NCI-H748 (cell line): ENCODE measurements at regions not wholly inside any gene's neighbourhood (a gene's known extent, or its start where the extent isn't known, plus 50 kb on each side); places are given as distances from the start of the nearest gene placed in this dataset.

ENCODE experiments used
- DNase-seq: peaks from one replicate; lab custom pipeline; 2025; ENCODE audit not compliant: unreplicated experiment; lab: John Stamatoyannopoulos, UW

DNA sequence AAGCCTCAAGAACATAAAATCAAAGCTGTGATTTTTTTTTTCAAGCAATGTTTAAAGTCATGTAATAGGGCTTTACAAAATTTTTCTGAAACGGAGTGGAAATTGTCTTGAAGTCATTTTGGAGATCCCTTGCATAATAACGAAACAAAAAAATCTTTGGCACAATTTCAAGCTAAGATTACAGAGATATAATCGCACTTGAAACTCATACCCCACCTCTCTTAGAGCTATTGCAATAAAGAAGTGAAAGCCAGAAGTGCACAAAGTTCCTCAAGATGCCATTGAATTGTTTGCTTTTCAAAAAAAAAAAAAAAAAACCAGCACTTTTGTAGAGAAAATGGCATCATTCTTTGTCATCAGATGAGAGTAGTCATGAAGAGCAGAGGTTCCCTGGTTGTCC lies 152.3 kb downstream of the PAX3 start:
- no peak for DNase-seq

DNA sequence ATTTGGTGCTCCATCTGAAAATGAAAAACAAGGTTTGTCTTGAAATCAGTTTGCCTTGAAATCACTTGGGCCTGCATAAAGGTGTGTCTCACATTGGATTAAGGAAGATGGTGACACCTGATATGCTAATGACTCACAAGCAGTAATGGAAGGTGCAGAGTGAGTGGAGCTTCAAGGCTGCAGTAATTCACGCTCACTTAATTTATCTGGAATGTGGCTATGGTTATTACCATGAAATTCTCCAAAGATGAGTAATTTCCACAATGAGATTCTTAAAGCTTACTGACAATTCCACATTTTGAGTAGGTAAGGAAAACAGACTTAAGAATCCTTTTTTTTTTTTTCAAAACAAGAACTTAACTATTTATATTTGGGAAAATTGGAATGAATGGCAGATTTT lies 156.8 kb downstream of the PAX3 start:
- DNase-seq: no peak

DNA sequence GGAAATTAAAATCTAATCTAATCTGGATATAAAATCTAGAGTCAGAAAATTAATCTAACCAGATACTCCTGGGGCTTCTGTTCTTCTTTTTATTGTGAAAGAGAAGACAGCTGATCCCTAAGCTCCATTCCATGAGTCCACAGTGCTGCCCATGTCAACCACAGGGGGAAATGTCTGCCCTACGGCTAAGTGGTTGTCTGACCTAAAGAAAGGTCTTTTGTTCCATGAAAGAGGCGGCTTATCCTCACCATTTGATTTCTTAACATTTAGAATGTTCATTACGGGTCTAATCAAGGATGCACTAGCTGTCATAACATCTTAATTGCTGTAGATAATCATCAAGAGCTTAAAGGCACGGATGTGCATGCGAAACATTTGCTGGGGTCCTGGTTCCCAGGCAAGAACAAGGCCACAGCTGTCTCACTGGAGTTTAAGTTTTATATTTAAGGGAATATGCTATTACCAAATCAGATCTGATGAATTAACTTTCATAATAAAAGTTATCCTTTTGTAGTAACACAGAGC lies 162.6 kb downstream of the PAX3 start:
- no peak for DNase-seq

DNA sequence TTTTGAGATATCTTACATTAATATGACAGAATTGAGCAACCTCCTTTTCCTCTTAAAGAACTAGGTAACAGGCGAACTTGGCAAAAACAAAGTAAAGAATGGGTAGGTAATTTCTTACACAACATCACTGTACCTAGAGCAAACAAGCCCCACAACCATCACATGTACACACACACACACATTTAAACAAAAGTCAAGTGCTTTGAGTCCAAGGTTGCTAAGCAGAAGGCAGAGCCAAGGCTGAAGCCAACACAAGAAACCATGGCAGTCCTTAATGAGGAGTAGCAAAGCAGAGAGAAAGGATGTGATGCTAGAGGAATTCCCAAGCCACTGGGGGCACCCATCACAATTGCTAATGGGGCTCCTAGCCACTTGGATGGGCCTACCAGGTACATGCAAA lies 164.1 kb downstream of the PAX3 start:
- DNase-seq: no peak

DNA sequence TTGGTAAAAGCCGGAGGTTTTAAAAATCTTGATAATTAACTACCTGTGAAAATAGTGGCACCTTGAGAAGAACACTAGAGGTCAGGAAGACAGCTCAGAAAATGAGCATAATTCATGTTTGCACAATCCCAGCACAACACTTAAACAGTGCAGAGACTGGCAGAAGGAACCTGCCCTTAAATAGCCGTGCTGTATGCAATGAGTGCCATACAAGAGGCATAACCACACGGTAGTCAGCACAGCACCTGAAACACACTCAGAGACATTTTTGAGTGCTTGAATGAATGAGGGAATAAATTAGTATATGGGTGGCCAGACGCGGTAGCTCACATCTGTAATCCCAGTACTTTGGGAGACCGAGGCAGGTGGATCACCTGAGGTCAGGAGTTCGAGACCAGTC lies 164.9 kb downstream of the PAX3 start:
- no peak for DNase-seq

DNA sequence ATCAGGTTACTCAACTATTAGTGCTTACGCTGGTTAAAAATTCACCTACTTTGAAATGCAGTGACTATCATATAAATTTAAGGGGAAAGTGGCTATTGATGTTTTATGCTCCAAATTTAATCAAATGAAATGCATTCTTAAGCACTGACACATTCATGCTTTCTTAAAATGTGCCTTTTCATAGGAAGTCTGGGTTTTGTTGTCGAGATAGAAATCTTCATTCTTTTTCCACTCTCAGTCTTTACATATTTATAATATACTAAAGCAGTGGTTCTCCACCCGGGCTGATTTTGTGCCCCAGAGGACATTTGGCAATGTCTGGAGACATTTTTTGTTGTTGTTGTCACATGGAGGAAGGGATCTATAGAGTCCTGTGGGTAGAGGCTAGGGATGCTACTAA lies 167.9 kb downstream of the PAX3 start:
- DNase-seq: no peak

DNA sequence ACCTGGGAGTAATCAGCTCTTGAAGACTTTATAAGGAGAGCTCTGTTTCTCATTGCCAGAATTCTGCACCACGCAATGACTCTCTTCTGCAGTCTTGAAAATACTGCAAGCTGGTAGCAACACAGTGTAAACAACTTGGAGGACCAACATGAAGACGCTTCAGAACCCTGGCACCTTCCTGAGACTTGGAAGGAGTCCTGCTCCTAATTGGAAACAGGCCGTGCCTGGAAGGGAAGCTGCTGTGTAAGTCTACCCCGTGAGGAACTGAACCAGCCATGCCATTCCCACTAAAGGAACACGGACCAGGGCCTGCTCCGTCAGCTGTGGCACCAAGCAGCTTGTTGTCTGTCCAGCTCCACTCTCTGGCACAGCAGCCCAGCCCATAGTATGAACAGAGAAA lies 171.1 kb downstream of the PAX3 start:
- DNase-seq: no peak

DNA sequence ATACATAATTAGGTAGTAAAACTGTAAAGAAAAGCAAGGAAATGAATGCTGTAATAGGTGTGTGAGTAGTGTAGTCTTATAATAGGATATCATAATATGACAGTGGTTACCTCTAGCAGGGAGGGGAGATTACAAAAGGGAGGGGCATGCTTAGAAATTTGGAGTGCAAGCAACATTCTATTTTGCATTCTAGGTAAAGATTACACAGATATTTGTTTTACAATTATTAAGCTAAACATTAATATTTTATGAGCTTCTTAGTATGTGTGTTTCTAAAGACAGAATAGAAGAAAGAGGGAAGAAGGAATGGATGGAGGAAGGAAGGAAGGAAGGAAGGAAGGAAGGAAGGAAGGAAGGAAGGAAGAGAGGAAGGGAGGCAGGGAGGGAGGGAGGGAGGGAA lies 177.9 kb downstream of the PAX3 start:
- DNase-seq: no peak

DNA sequence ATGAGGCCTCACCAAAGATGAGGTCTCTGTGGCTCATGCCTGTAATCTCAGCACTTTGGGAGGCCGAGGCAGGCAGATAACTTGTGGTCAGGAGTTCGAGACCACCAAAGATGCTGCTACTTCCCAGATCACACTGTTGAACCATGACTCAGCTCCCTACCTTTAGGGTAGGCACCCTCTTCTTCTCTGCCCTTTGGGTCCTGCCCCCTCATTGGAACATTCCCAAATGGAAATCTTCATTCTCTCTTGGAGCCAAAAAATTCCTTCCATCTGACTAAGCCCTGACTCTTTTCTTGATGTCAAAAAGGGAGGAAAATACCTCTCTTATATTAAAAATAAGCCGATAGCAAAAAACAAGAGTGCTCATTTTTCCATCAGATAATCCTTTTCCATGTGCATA lies 183.5 kb downstream of the PAX3 start:
- DNase-seq: no peak

DNA sequence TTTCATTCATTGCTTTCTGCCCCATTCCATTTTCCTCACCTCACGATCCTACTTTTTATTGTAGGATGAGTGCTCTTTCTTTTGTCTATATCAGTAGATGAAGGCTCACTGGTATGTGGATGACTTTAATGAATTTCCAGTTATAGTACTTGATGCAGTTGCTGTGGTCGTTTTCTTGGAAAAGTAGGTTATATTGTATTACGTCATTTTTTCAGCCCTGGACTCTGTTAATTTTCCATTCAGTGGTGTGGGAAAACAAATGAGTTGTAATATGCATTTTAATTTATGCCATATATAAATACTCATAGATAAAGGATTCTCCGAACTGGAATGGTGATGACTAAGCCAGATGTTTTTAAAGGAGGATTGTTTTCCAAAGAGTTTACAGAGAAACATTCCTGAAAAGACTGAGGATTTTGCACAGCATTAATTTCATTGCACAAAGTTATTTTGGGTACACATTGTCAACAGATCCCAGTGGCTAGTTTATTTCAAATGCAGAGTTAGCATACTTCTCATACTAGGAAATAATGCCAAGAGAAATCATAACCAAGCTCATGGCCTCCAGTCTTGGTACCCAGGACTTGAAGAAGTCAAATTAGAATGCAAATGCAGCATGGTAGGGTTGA lies 189.7 kb downstream of the PAX3 start:
- no peak for DNase-seq

DNA sequence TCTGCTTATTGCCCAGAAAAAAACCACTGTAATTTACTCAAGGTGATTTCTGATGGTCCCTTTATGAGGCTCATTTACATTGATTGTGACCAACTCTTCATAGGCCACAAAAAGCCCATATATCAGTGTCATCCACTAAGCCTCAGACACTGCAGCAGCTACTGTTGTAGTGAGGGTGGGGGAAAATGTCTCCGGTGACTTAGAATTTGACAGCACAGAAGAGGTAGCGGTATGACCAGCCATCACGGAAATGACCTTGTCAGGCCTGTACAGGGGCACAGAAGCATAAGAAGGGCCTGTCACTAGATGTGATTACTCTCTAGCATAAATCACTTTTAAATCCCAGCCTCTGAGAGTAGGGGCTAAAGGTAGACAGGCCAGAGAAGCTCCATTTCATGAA lies 190.3 kb downstream of the PAX3 start:
- no peak for DNase-seq

DNA sequence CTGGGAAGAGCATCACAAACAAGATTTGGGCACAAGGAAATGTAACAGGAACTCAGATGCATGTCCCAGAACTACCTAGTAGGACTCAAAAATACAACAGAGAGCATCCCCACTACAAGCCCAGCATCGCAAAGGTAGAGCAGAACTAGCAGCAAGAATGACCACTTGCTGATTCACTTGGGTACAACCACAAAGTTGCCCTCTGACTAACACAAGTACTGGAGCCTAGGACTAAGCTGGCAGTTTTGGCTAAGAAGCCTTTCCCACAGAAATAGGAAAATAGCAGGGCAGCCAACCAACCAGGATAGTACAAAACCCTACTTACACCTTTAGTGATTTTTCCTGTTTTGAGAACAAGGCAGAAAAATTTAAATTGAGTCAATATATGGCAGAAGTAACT lies 193.8 kb downstream of the PAX3 start:
- DNase-seq: no peak

DNA sequence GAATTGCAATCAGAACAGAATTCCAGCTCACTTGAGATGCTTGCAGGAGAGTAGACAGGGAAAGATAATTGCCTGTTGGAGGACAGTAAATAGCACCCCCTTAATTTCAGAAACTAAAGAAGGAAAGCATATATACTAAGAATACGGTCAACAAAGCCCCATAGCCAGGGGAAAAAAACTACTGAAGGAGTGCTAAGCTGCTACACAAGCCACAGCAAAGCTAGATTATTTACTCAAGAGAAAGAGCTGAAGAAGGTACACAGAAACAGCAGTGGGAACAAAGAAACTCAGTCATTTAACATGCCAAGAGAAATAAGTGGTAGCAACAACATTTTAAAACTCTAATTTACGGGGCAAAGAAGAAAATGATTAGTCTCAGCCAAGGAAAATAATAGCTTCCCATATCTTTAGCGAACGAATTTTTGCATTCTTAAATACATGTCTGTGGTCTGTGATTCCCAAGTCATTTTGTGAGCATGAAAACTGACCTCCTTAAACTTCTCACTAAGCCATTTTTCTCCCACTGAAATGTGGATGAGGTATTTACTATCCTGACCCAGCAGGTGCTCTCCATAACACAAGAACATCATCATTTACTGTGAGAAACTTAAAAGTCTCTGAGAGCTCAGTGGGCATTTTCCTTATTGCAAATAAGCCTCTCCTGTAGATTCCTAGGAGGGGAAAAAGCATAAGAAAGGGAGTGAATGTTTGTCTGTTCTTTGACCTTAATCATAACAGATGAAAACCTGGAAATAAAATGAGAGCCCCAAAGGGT lies 196.0 kb downstream of the PAX3 start:
- DNase-seq: peak; percentile 33

DNA sequence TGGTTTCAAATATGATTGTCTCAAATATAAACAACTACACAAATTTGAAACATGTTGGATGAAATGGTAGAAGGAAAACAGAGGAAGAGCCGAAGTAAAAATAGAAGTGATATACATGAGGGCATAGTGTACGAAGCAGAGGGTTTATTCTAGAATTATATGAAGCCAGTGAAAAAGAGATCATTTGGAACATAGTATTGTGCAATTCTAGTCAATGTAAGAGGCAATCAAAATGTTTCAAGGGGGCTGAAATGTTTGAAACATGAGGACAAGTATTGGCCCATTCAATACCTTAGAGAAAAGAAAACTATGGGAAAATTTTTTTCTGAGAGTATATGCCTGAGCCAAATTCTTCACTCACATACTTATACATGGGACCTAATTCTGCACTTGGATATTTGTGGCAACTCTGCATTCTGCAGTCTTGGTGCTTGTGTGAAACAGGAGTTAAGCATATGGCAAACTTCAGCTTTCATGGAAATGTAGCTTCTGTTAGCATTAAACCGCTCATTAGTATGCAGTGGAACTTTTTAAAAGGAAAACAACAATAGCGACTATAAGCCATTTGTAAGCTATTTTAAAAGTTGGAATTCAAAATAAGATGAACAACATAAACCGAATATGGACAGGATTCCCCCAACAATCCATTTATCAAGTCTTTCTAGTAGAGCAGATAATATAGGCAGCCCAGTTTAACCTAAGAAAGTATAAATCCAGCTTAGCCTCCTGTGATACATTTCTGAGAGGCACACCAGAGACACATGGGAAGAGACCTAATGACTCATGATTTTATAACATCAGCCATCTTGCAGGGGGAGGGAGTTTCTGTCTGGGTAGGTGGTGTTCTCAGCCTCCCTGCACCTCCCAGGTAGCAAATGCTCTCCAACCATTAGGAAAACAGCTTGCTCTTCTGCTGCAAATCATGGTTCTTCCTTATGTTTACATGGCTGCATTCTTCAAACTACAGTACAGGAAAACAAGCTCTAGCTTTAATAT lies 197.8 kb downstream of the PAX3 start:
- no peak for DNase-seq

DNA sequence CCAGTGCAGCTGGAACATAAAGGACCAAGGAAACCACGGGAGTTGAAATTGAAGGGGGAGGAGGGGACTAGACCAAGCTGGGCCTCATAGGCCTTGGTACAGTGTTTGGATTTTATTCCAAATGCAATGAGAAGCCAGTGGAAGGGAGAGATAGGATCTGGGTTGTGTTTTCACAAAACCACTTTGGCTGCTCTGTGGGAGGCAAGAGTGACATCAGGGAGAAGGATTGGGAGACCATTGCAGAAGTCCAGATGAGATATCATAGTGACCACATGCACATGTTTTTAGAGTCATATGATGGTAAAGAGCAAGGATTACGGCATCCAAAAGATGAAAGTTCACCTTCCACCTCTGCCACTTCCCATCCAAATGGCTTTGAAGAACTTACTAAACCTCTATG lies 210.2 kb downstream of the PAX3 start:
- DNase-seq: no peak

DNA sequence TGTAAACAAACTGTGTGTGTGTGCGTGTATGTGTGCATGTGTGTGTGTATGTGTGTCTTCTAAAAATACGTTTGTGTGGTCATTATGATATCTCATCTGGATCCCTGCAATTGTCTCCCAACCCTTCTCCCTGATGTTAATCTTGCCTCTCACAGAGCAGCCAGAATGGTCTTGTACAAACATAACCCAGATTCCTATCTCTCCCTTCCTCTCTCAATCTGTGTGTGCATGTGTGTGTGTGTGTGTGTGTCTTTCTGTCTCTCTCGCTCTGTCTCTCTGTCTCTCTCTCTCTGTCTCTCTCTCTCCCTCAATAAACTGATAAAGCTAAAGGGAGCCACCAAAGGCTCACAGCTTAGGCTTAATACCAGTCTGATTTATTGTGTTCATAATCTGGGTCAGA lies 210.8 kb downstream of the PAX3 start:
- DNase-seq: no peak

DNA sequence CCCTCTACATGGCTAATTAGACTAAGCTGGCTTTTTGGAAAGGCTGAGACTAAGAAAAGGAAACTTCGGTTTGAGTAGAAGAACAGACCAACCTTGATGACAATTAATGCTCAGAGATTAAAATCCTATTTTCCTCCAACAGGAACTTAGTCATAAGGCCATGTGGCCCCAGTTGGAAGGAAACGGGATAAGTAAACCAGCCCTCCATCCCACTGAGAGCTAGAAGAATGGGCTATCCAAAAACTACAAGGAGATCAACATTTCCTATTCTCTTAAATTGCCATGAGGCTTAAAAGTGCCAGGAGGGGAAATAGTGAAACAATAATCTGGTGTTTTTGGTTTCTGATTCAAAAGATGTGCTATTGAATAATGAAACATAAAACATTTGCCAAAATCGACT lies 216.6 kb downstream of the PAX3 start:
- DNase-seq: no peak

DNA sequence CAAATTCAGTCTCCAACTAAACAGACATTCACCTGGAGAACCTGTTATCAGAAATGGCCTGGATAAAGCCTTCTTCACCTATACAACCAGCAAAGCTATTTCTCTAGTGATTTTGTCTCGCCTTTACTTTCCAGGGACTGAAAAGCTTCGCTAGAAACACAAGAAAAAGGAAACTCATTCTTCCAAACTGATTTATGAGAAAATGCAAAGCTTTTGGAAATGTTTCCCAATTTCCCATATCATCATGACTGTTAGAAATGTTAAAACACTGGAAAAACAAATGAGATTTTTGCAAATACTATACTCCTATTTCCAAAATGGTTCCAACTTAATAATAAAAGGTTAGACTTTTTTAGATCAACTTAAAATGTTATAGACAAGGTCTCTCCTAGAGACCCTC lies 218.7 kb downstream of the PAX3 start:
- DNase-seq: no peak

DNA sequence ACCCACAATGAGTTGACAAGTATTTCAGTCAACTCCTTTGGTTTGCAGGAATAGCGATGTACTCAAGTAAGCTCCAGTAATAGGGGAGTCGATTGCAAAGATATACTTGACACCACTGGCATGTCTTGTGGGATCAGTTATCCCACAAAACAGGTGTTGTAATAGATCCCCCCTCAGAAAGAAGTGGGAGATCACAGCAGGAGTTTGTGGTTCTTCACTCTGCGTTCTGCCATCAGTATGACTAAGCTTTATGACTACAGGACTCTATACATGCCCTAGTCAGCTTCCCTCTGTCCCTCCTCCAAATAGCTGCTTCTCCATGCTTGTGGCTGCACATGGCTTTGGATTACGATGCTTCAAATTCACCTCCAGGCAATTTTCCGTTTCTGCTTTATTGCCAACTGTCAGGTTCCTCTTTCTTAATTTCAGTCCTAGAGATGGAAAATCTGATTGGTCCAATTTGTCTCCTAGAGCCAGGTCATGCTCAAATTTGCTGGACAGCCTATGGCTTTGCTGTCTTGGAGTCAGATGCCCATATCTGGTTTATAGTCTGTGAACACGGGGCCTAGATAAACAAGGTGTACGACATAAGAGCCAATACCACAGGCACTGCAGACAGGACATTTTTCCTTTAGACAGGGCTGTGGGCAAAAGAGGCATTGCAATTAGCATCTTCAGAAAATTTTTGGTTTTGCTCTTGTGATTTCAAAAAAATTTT lies 221.7 kb downstream of the PAX3 start:
- no peak for DNase-seq

DNA sequence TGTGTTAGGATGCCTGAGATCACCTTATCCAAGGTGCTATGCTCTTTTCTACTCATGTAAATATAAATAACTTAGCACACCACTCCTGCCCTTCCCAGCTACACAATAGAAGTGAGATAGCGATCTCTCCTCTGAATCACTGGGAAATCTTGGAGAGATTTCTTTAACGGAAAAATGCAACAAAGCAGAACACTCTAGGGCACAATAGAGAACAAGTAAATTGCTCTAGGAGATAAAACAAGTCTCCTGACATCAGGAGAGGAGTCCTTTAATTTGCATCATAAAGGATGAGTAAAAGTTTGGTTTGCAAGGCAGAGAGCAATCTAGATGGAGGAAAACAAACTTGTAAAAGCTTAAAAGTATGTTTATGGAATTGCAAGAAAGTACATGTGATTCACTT lies 224.1 kb downstream of the PAX3 start:
- DNase-seq: no peak

DNA sequence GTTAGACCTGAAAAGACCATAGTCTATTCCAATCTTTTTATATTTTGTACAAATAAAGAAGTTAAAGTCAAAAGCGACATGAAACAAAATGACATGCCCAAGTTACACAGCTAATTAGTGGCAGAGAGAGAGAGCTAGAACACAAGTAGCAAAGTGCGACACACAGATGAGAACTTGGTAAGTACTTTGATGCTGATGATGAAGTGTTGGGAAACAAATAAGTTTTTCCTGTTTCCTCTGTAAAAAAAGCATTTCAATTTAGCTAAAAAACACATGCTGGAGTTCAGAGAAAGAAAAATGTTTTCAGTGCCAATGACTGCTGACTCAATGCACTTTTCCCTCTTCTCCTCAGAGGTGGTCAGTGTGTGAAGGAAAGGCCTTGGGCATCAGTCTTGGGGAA lies 226.9 kb downstream of the PAX3 start:
- DNase-seq: no peak
